HepG2 (cell line): ENCODE measurements at regions not wholly inside any gene's neighbourhood (a gene's known extent, or its start where the extent isn't known, plus 50 kb on each side); places are given as distances from the start of the nearest gene placed in this dataset.

ENCODE experiments used
- ATAC-seq: fragments of 200-7000 bp; cut with Tn5 transposase; 3 replicates; pipeline ENCODE4 v1.9.1; 2020; ENCODE audit warnings: mild to moderate bottlenecking, moderate library complexity
- BruUV-seq: library from RNA; stranded (reverse); fragments of 400-500 nt; replicated peaks from 2 replicates; lab custom pipeline; 2021; lab: Mats Ljungman, UMichigan
- CTCF ChIA-PET: fragments of 300-600 bp; formaldehyde crosslinking; extraction: SDS; loops from one replicate; lab custom pipeline; 2021; ENCODE audit warnings: low total read pairs, inconsistent platforms, low intra/inter-chr PET ratio; lab: Yijun Ruan, JAX
- POLR2A ChIA-PET: fragments of 350-600 bp; sonication (Branson Sonifier 250); formaldehyde crosslinking; loops from one replicate; lab custom pipeline; 2020; ENCODE audit warnings: antibody characterized with exemption, inconsistent platforms; lab: Yijun Ruan, JAX
- DNase-seq: peaks from one replicate; pipeline ENCODE4 v3.0.0-alpha.2; 2015; ENCODE audit warnings: low spot score
- FAIRE-seq: peaks from 3 replicates; lab custom pipeline; 2011; peaks lifted over from hg19 to GRCh38; lab: Jason Lieb, UNC
- H2AFZ ChIP-seq: one replicate; pipeline ENCODE4 v1.6.1; 2011; ENCODE audit warnings: low read length, inconsistent platforms
- H3K27ac ChIP-seq: fragments of 300-600 bp; 3 replicates; pipeline ENCODE4 v1.8.0; 2011; ENCODE audit warnings: mixed run types, mild to moderate bottlenecking, mixed read lengths, low read length, inconsistent platforms; ENCODE audit not compliant: insufficient read depth; ENCODE audit errors: extremely low read length
- H3K27me3 ChIP-seq, 2 experiments: fragments of 200-600 bp in 1 of 2; 2 replicates in 1 of 2; 3 replicates in 1 of 2; pipeline versions ENCODE4 v1.6.0 to v1.8.0; 2011; ENCODE audit warnings: low read length in 2 of 2, mild to moderate bottlenecking in 2 of 2, moderate library complexity in 2 of 2, inconsistent platforms in 1 of 2; ENCODE audit not compliant: insufficient read depth in 2 of 2, control insufficient read depth in 1 of 2
- H3K36me3 ChIP-seq, 2 experiments: fragments of 200-600 bp in 1 of 2; replicated peaks in 1 of 2; 2 replicates in 1 of 2; 3 replicates in 1 of 2; pipeline versions ENCODE4 v1.5.1 to v1.8.0; 2011; ENCODE audit warnings: low read length in 2 of 2, inconsistent platforms in 1 of 2; ENCODE audit not compliant: insufficient read depth in 2 of 2, control insufficient read depth in 1 of 2
- H3K4me1 ChIP-seq: 2 replicates; pipeline ENCODE4 v1.5.1; 2012; ENCODE audit warnings: low read length, inconsistent platforms; ENCODE audit not compliant: insufficient read depth
- H3K4me2 ChIP-seq: 2 replicates; pipeline ENCODE4 v1.6.0; 2011; ENCODE audit warnings: low read depth, low read length, inconsistent platforms
- H3K4me3 ChIP-seq, 3 experiments: fragments of 200-600 bp in 1 of 3; sonication (generic), shearing (Covaris generic) in 1 of 3; replicated peaks in 1 of 3; 2 replicates each; pipeline ENCODE4 v1.5.1; 2011 to 2016; ENCODE audit warnings: low read length in 3 of 3, inconsistent platforms in 2 of 3, low read depth in 2 of 3, mild to moderate bottlenecking in 2 of 3, control low read depth in 1 of 3, mixed read lengths in 1 of 3; ENCODE audit not compliant: insufficient read depth in 1 of 3
- H3K79me2 ChIP-seq: one replicate; pipeline ENCODE4 v1.6.1; 2011; ENCODE audit warnings: low read length, inconsistent platforms; ENCODE audit not compliant: insufficient read depth
- H3K9ac ChIP-seq: 2 replicates; pipeline ENCODE4 v1.6.0; 2011; ENCODE audit warnings: mild to moderate bottlenecking, low read depth, low read length, inconsistent platforms; ENCODE audit not compliant: insufficient read depth
- H3K9me3 ChIP-seq: 2 replicates; pipeline ENCODE4 v1.5.1; 2012; ENCODE audit warnings: mild to moderate bottlenecking, low read length
- H4K20me1 ChIP-seq: 2 replicates; pipeline ENCODE4 v1.6.0; 2011; ENCODE audit warnings: inconsistent platforms, mild to moderate bottlenecking, low read length, moderate library complexity; ENCODE audit not compliant: insufficient read depth
- ATF5 ChIP-seq: sonication (generic); formaldehyde crosslinking; IDR thresholded peaks from 2 replicates; pipeline ENCODE4 v1.4.0; 2020; ENCODE audit warnings: mild to moderate bottlenecking, low read depth, missing genetic modification reagents
- CBX2 ChIP-seq, 2 experiments: fragments of 200-600 bp in 1 of 2; sonication (generic); formaldehyde crosslinking in 1 of 2; IDR thresholded peaks; 2 replicates each; pipeline versions ENCODE4 v1.7.0 to v1.8.1; 2018 to 2022; ENCODE audit warnings: low read depth in 2 of 2, low read length in 1 of 2, mild to moderate bottlenecking in 1 of 2, missing genetic modification reagents in 1 of 2
- ERF ChIP-seq: IDR thresholded peaks from 2 replicates; pipeline ENCODE4 v1.6.1; 2018; ENCODE audit warnings: missing biosample characterization, missing genetic modification reagents
- HDAC2 ChIP-seq: sonication (generic); formaldehyde crosslinking; IDR thresholded peaks from 2 replicates; pipeline ENCODE4 v1.4.0; 2020; ENCODE audit warnings: missing genetic modification reagents
- HOXA9 ChIP-seq: sonication (generic); formaldehyde crosslinking; IDR thresholded peaks from 2 replicates; pipeline ENCODE4 v1.8.1; 2022; ENCODE audit warnings: missing genetic modification reagents, mild to moderate bottlenecking, moderate library complexity, borderline replicate concordance
- LRRFIP1 ChIP-seq: sonication (generic); formaldehyde crosslinking; conservative IDR thresholded peaks from 2 replicates; pipeline ENCODE4 v1.4.0; 2020; ENCODE audit warnings: missing genetic modification reagents
- MIXL1 ChIP-seq: IDR thresholded peaks from 2 replicates; pipeline ENCODE4 v1.6.1; 2016
- PHF8 ChIP-seq: sonication (generic); formaldehyde crosslinking; IDR thresholded peaks from 2 replicates; pipeline ENCODE4 v1.5.0; 2020; ENCODE audit warnings: missing genetic modification reagents
- POLR2AphosphoS2 ChIP-seq: IDR thresholded peaks from 2 replicates; pipeline ENCODE4 v1.6.1; 2011; ENCODE audit warnings: low read depth, low read length, improper control_type of control experiment
- RORA ChIP-seq: sonication (generic); formaldehyde crosslinking; IDR thresholded peaks from 2 replicates; pipeline ENCODE4 v1.5.0; 2020; ENCODE audit warnings: mild to moderate bottlenecking, missing genetic modification reagents, moderate library complexity
- TBX3 ChIP-seq: fragments of 450-650 bp; IDR thresholded peaks from 2 replicates; pipeline ENCODE4 v1.6.1; 2017; ENCODE audit warnings: antibody characterized with exemption, mild to moderate bottlenecking, inconsistent platforms, borderline replicate concordance
- ZEB1 ChIP-seq: IDR thresholded peaks from 2 replicates; pipeline ENCODE4 v1.6.1; 2012; ENCODE audit warnings: mild to moderate bottlenecking, low read depth, inconsistent platforms; ENCODE audit not compliant: insufficient replicate concordance
- ZNF276 ChIP-seq: sonication (generic); formaldehyde crosslinking; IDR thresholded peaks from 2 replicates; pipeline ENCODE4 v1.4.0; 2020; ENCODE audit warnings: mild to moderate bottlenecking, low read depth, missing genetic modification reagents
- WGBS: methylation state at CpG from one replicate; pipeline ENCODE4 v1.1.6; 2017; ENCODE audit warnings: low lambda C conversion rate; 5-methylcytosine and 5-hydroxymethylcytosine counted together
- in situ Hi-C: cut with HindIII; loops from 2 replicates; pipeline ENCODE4 v1.10.0; 2017; ENCODE audit warnings: low pct_unique_long_range_greater_than_20kb; ENCODE audit not compliant: extremely low pct_ligation_motif_present
- intact Hi-C: fragments of 100-400 bp; cut with micrococcal nuclease; formaldehyde crosslinking; loops from one replicate; pipeline ENCODE4 v1.10.0; 2022; ENCODE audit not compliant: unreplicated experiment
- TF ChIP-seq, protein P1 (sequence below): sonication (generic); formaldehyde crosslinking; IDR thresholded peaks from 2 replicates; pipeline ENCODE4 v1.8.0; 2022; ENCODE audit warnings: missing genetic modification reagents, mild to moderate bottlenecking, inconsistent platforms, borderline replicate concordance

GRCh38 chr2:122697415-122697814 is 942.0 kb downstream of the TSN start (continued):
- TF ChIP-seq ATF5 (CRISPR knock-in tag) = no peak
- no peak for TF ChIP-seq LRRFIP1 (CRISPR knock-in tag)
- no peak for TF ChIP-seq PHF8
- TF ChIP-seq, all 625 proteins: peak for 0

DNA sequence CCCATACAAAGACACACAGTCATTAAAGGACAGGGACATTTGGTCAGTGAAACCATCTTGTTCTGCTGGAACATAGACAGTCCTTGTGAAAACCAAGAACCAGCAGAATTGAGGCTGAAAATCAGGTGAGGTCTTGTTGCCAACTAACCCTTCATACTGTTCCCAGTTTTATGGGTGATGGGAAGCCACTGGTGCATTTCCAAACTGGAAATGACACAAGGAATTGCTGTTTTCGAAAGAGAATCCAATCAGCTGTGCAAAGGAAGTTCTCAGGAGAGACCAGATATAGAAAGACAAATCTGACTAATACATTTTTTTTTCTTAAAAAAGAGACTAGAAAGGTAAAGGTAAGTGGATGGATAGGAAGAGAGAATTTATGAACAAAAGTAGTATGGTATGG is 948.2 kb downstream of the TSN start:
- intact Hi-C loops = no loop called here

More for the DNA sequence above, 948.2 kb downstream of the TSN start:
- no peak for TF ChIP-seq ZNF276 (CRISPR knock-in tag)
- TF ChIP-seq CBX2 (IDR thresholded peaks at IDR 0.05; ENCODE audit: low read depth, low read length) = no peak
- no peak for TF ChIP-seq CBX2 (CRISPR knock-in tag; IDR thresholded peaks at IDR 0.05; ENCODE audit: low read depth)
- TF ChIP-seq HOXA9 (CRISPR knock-in tag) = no peak
- no peak for TF ChIP-seq RORA (CRISPR knock-in tag)
- TF ChIP-seq ZEB1 = no peak
- TF ChIP-seq HDAC2 = no peak
- TF ChIP-seq TBX3 = no peak
- TF ChIP-seq, protein P1, sequence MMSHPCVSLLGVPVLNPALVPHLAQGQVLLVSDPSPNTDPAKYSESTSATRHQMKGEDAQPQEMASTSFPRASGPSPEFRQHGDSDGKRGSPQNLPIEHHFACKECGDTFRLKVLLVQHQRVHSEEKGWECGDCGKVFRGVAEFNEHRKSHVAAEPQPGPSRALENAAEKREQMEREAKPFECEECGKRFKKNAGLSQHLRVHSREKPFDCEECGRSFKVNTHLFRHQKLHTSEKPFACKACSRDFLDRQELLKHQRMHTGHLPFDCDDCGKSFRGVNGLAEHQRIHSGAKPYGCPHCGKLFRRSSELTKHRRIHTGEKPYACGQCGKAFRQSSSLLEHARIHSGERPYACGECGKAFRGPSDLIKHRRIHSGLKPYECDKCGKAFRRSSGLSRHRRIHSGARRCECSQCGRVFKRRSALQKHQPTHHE (CRISPR knock-in tag) = no peak
- no peak for TF ChIP-seq POLR2AphosphoS2
- TF ChIP-seq ERF (CRISPR knock-in tag) = no peak
- TF ChIP-seq MIXL1 (CRISPR knock-in tag) = no peak
- no peaks in the 10 kb centered on the region for H4K20me1 ChIP-seq
- POLR2A ChIA-PET = no interaction called here
- no peak overlapping the region for H2AFZ ChIP-seq
- 2% methylated on average over 1 of the region's 1 CpG for WGBS
- H3K4me1 ChIP-seq = no peaks in the 10 kb centered on the region
- DNase-seq (no peak), FAIRE-seq (no peak), ATAC-seq (no peak)
- H3K27me3 ChIP-seq = no peaks in the 10 kb centered on the region
- CTCF ChIA-PET = no interaction called here
- H3K4me2 ChIP-seq = no peak overlapping the region
- BruUV-seq = no TSS peak
- H3K36me3 ChIP-seq = no peaks in the 10 kb centered on the region
- H3K9ac ChIP-seq = no peak overlapping the region
- H3K27ac ChIP-seq = no peak overlapping the region
- peaks cover 26% of the 10 kb centered on the region; the same call in 1 of the 2 replicates for H3K9me3 ChIP-seq
- no peaks in the 10 kb centered on the region for H3K79me2 ChIP-seq
- in situ Hi-C loops = no loop called here
- no peak overlapping the region for H3K4me3 ChIP-seq
